ENCODE measurements at regions not wholly inside any gene's neighbourhood (a gene's known extent, or its start where the extent isn't known, plus 50 kb on each side); places are given as distances from the start of the nearest gene placed in this dataset.

- no peak for TF ChIP-seq TAF1 (IDR thresholded peaks at IDR 0.05; ENCODE audit: borderline replicate concordance, insufficient read depth, low read length)
- TF ChIP-seq, protein P1, sequence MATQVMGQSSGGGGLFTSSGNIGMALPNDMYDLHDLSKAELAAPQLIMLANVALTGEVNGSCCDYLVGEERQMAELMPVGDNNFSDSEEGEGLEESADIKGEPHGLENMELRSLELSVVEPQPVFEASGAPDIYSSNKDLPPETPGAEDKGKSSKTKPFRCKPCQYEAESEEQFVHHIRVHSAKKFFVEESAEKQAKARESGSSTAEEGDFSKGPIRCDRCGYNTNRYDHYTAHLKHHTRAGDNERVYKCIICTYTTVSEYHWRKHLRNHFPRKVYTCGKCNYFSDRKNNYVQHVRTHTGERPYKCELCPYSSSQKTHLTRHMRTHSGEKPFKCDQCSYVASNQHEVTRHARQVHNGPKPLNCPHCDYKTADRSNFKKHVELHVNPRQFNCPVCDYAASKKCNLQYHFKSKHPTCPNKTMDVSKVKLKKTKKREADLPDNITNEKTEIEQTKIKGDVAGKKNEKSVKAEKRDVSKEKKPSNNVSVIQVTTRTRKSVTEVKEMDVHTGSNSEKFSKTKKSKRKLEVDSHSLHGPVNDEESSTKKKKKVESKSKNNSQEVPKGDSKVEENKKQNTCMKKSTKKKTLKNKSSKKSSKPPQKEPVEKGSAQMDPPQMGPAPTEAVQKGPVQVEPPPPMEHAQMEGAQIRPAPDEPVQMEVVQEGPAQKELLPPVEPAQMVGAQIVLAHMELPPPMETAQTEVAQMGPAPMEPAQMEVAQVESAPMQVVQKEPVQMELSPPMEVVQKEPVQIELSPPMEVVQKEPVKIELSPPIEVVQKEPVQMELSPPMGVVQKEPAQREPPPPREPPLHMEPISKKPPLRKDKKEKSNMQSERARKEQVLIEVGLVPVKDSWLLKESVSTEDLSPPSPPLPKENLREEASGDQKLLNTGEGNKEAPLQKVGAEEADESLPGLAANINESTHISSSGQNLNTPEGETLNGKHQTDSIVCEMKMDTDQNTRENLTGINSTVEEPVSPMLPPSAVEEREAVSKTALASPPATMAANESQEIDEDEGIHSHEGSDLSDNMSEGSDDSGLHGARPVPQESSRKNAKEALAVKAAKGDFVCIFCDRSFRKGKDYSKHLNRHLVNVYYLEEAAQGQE (IDR thresholded peaks at IDR 0.05; ENCODE audit: insufficient read depth in 1 of 2, low read depth in 2 of 2, low read length in 2 of 2): no peak
- no peak for TF ChIP-seq POLR2AphosphoS5 (IDR thresholded peaks at IDR 0.05; ENCODE audit: low read depth, low read length)
- no peak for TF ChIP-seq SIN3A (IDR thresholded peaks at IDR 0.05; ENCODE audit: borderline replicate concordance, insufficient read depth, low read length)
Observed at GRCh38 chr20:11197851-11198250, 524.1 kb upstream of the JAG1 start.
